Heart left ventricle (tissue), 16 donors: ENCODE measurements at regions not wholly inside any gene's neighbourhood (a gene's known extent, or its start where the extent isn't known, plus 50 kb on each side); places are given as distances from the start of the nearest gene placed in this dataset.

Experiments used
- ATAC-seq, 4 donors: fragments of 200-7000 bp; cut with Tn5 transposase; one replicate each; pipeline ENCODE4 v1.9.1; 2020 to 2022; ENCODE audit warnings: moderate library complexity in 4 of 4, mild to moderate bottlenecking in 3 of 4, moderate number of reproducible peaks in 1 of 4
- DNase-seq, 5 donors: peaks; one replicate each; pipeline ENCODE4 v3.0.0-alpha.2; 2020
- H3K27ac ChIP-seq, 12 donors: fragments of 200-600 bp; sonication (generic) in 4 of 12; one replicate each; pipeline versions ENCODE4 v1.5.0 to v1.8.0; 2016 to 2022; ENCODE audit warnings: mild to moderate bottlenecking in 2 of 12
- H3K27me3 ChIP-seq, 9 donors: fragments of 200-600 bp; sonication (generic) in 2 of 9; one replicate each; pipeline versions ENCODE4 v1.5.1 to v1.8.0; 2016 to 2022; ENCODE audit warnings: mild to moderate bottlenecking in 3 of 9
- H3K36me3 ChIP-seq, 9 donors: fragments of 200-600 bp; sonication (generic) in 2 of 9; one replicate each; pipeline versions ENCODE4 v1.5.0 to v1.8.0; 2018 to 2022; ENCODE audit warnings: mild to moderate bottlenecking in 2 of 9
- H3K4me1 ChIP-seq, 12 donors: fragments of 200-600 bp; sonication (generic) in 4 of 12; one replicate each; pipeline versions ENCODE4 v1.5.0 to v1.8.0; 2016 to 2022; ENCODE audit warnings: mild to moderate bottlenecking in 3 of 12
- H3K4me3 ChIP-seq, 12 donors: fragments of 200-600 bp; sonication (generic) in 4 of 12; one replicate each; pipeline versions ENCODE4 v1.5.0 to v1.8.0; 2017 to 2022; ENCODE audit warnings: mild to moderate bottlenecking in 9 of 12, moderate library complexity in 4 of 12
- H3K9me3 ChIP-seq, 12 donors: fragments of 200-600 bp; sonication (generic) in 4 of 12; one replicate each; pipeline versions ENCODE4 v1.5.0 to v1.8.0; 2016 to 2022; ENCODE audit warnings: mild to moderate bottlenecking in 1 of 12
- POLR2A ChIP-seq, 2 donors: fragments of 450-650 bp; IDR thresholded peaks; one replicate each; pipeline ENCODE4 v1.6.1; 2017; ENCODE audit warnings: antibody characterized with exemption in 2 of 2, mild to moderate bottlenecking in 2 of 2, moderate library complexity in 2 of 2
- WGBS, 4 donors: extraction: QIAGEN DNeasy Blood & Tissue Kit in 2 of 4; methylation state at CpG; one replicate each; pipeline versions ENCODE4 v1.1.5 to v1.1.7; 2013 to 2018; 5-methylcytosine and 5-hydroxymethylcytosine counted together
- intact Hi-C, 10 donors: fragments of 100-400 bp; cut with DNase I; formaldehyde crosslinking; loops; one replicate each; pipeline versions ENCODE4 v1.11.1 to v1.14.2; 2022
- TF ChIP-seq, protein P1 (sequence below), 12 donors: fragments of 200-600 bp; sonication (generic) in 4 of 12; IDR thresholded peaks; one replicate each; pipeline versions ENCODE4 v1.5.0 to v1.8.0; 2018 to 2022; ENCODE audit warnings: antibody characterized with exemption in 12 of 12, mild to moderate bottlenecking in 5 of 12
- donor health status: ischemic (EF 13 %, LVEDD 7.1; RV severe dilation, severe dysfunction).
- donor health status: healthy with polysubstance abuse.
- donor health status: DM: no; HTN: yes; CAD: no.
- donor health status: DM: no; HTN: no; CAD: no.
- donor health status: ischemic (EF 25% LVEDD 6.9; RV normal size, moderate dysfunction).
- donor health status: ischemic (EF 25% LVEDD 5.7; RV mildly dilated, moderate dysfunction).
- donor health status: healthy.
- donor health status: DM: yes; HTN: yes; CAD: no.
- donor health status: ischemic (EF 35%, LVEDD 5.7; RV mildly dilated, moderate dysfunction).
- donor health status: nonischemic (EF 11% LVEDD 7.7; RV severe dilation, severe dysfunction).
- donor health status: DM: yes; HTN: yes; CAD: no.
- donor health status: PGD.
- donor health status: ischemic (EF 29% LVEDD 5.4; RV normal size, mild dysfunction).
- donor health status: nonischemic (EF 23%, LVEDD 6.1; RV moderate dilation, normal function).

DNA sequence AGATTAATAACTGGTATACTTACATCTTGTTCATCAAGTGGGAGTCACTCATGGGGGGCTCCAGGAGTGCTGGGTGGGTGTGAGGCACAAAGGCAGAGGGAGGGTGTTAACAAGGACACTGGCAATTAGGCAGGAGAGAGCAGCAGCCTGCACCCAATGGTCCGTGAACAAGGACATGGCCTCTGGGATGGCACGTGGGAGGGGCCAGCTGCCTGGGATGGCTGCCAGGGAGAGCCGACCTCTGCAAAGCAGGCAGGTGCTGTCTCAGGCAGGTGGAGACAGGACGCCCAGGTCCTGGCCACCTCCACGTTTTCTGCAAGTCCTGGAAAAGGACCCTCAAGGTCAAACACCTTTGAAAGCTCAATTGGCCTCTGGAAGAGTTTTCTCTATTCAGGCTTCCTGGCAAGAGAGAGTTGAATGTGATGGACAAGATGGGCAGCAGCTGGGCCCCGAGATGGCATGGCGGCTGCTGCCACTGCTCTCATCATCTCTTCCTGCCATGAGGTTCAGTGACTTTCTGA is 257.1 kb downstream of the BUD13 start:
- no peak for DNase-seq
- H3K4me3 ChIP-seq, result no peak overlapping the region
- H3K27ac ChIP-seq, result no peak overlapping the region
- no peaks in the 10 kb centered on the region for H3K9me3 ChIP-seq
- H3K4me1 ChIP-seq, result no peaks in the 10 kb centered on the region
- H3K27me3 ChIP-seq, result peaks cover 0 to 29% (median 8%) of the 10 kb centered on the region in 9 donors
- TF ChIP-seq, protein P1, sequence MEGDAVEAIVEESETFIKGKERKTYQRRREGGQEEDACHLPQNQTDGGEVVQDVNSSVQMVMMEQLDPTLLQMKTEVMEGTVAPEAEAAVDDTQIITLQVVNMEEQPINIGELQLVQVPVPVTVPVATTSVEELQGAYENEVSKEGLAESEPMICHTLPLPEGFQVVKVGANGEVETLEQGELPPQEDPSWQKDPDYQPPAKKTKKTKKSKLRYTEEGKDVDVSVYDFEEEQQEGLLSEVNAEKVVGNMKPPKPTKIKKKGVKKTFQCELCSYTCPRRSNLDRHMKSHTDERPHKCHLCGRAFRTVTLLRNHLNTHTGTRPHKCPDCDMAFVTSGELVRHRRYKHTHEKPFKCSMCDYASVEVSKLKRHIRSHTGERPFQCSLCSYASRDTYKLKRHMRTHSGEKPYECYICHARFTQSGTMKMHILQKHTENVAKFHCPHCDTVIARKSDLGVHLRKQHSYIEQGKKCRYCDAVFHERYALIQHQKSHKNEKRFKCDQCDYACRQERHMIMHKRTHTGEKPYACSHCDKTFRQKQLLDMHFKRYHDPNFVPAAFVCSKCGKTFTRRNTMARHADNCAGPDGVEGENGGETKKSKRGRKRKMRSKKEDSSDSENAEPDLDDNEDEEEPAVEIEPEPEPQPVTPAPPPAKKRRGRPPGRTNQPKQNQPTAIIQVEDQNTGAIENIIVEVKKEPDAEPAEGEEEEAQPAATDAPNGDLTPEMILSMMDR (IDR thresholded peaks at IDR 0.05), result no peak
- no peak for TF ChIP-seq POLR2A (IDR thresholded peaks at IDR 0.05)
- no peaks in the 10 kb centered on the region for H3K36me3 ChIP-seq
- WGBS, 4 donors, result 68 to 80% (median 74%) methylated on average over 7 of the region's 7 CpGs
- intact Hi-C loops, result no loop called here
- ATAC-seq, result no peak

- intact Hi-C loops, result loop anchor here in 2 of 10 donors (5.0 kb wide), 1 partner anchor 128 kb away; no protein-coding TSS in a partner anchor
- H3K27me3 ChIP-seq, result peaks cover 0 to 35% (median 8%) of the 10 kb centered on the region in 9 donors
- H3K4me1 ChIP-seq, result no peaks in the 10 kb centered on the region
- 50 to 57% (median 52%) methylated on average over 7 to 8 of the region's 8 CpGs for WGBS, 4 donors
- H3K36me3 ChIP-seq, result no peaks in the 10 kb centered on the region
- no peaks in the 10 kb centered on the region for H3K9me3 ChIP-seq
- DNase-seq (no peak), ATAC-seq (no peak)
- H3K27ac ChIP-seq, result no peak overlapping the region
- no peak overlapping the region for H3K4me3 ChIP-seq
- TF ChIP-seq POLR2A (IDR thresholded peaks at IDR 0.05), result no peak
- TF ChIP-seq, protein P1 (IDR thresholded peaks at IDR 0.05), result peak in 4 of 12 donors; percentile 16 to 39 (median 27)
Observed at GRCh38 chr11:116513894-116514293, 258.9 kb downstream of the BUD13 start.

- no peak overlapping the region for H3K4me3 ChIP-seq
- peaks cover 0 to 37% (median 8%) of the 10 kb centered on the region in 9 donors for H3K27me3 ChIP-seq
- no peaks in the 10 kb centered on the region for H3K4me1 ChIP-seq
- DNase-seq, result no peak
- 52 to 63% (median 57%) methylated on average over 8 of the region's 8 CpGs for WGBS, 4 donors
- TF ChIP-seq, protein P1 (IDR thresholded peaks at IDR 0.05), result no peak
- no peak for TF ChIP-seq POLR2A (IDR thresholded peaks at IDR 0.05)
- H3K9me3 ChIP-seq, result no peaks in the 10 kb centered on the region
- no peak overlapping the region for H3K27ac ChIP-seq
- H3K36me3 ChIP-seq, result no peaks in the 10 kb centered on the region
- intact Hi-C loops, result loop anchor here in 2 of 10 donors (5.0 kb wide), 1 partner anchor 129 kb away; no protein-coding TSS in a partner anchor
- ATAC-seq, result no peak
Observed at GRCh38 chr11:116513278-116513823, 259.4 kb downstream of the BUD13 start.

DNA sequence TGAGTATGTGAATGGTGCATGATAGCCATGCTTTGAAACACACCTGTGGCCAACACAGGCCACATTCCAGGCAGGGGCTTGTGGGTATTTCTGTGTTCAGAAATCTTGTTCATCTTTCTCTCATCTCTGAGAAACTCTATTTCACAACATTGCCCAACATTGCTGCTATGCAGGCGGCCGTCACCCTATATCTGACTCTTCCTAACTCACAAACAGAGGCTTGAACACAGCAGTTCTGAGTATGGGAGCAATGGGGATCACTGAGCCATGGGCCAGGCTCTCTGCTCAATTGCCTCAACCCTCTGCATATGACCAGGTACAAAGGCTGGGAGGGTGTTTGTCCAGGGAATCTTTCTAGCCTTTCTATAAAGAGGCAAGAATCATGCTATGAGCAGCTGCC is 259.9 kb downstream of the BUD13 start:
- intact Hi-C loops, result loop anchor here in 2 of 10 donors (5.0 kb wide), 1 partner anchor 129 kb away; no protein-coding TSS in a partner anchor
- TF ChIP-seq, protein P1 (IDR thresholded peaks at IDR 0.05), result no peak
- no peak for TF ChIP-seq POLR2A (IDR thresholded peaks at IDR 0.05)
- no peak overlapping the region for H3K27ac ChIP-seq
- H3K4me3 ChIP-seq, result no peak overlapping the region
- no peaks in the 10 kb centered on the region for H3K9me3 ChIP-seq
- no peaks in the 10 kb centered on the region for H3K36me3 ChIP-seq
- DNase-seq (no peak), ATAC-seq (no peak)
- H3K4me1 ChIP-seq, result no peaks in the 10 kb centered on the region
- 89 to 100% (median 92%) methylated on average over 2 of the region's 2 CpGs for WGBS, 4 donors
- peaks cover 0 to 42% (median 8%) of the 10 kb centered on the region in 9 donors for H3K27me3 ChIP-seq
